CD14-positive monocyte (primary cell): ENCODE measurements at regions not wholly inside any gene's neighbourhood (a gene's known extent, or its start where the extent isn't known, plus 50 kb on each side); places are given as distances from the start of the nearest gene placed in this dataset.

Experiments
- DNase-seq, 3 donors: peaks; one replicate each; pipeline ENCODE4 v3.0.0-alpha.2; 2011 to 2022
- H2AFZ ChIP-seq: 2 replicates; pipeline ENCODE4 v1.6.0; 2012; ENCODE audit warnings: mild to moderate bottlenecking, low read depth, low read length, inconsistent platforms; ENCODE audit not compliant: insufficient read depth, poor library complexity, severe bottlenecking
- H3K27ac ChIP-seq, 2 donors: 1 replicate in 1 of 2; 2 replicates in 1 of 2; pipeline ENCODE4 v1.5.1; 2012 to 2013; ENCODE audit warnings: low read length in 2 of 2, control low read depth in 1 of 2, inconsistent platforms in 1 of 2, low read depth in 1 of 2, mild to moderate bottlenecking in 1 of 2
- H3K27me3 ChIP-seq, 2 donors: one replicate each; pipeline versions ENCODE4 v1.6.0 to v1.6.1; 2011 to 2013; ENCODE audit warnings: low read length in 2 of 2; ENCODE audit not compliant: control insufficient read depth in 2 of 2, insufficient read depth in 2 of 2
- H3K36me3 ChIP-seq, 2 donors: replicated peaks in 1 of 2; 1 replicate in 1 of 2; 2 replicates in 1 of 2; pipeline versions ENCODE4 v1.5.1 to v1.6.1; 2012 to 2013; ENCODE audit warnings: low read length in 2 of 2, control low read depth in 1 of 2, inconsistent platforms in 1 of 2, mild to moderate bottlenecking in 1 of 2; ENCODE audit not compliant: insufficient read depth in 2 of 2, control insufficient read depth in 1 of 2
- H3K4me1 ChIP-seq, 2 donors: 1 replicate in 1 of 2; 2 replicates in 1 of 2; pipeline versions ENCODE4 v1.5.1 to v1.6.1; 2012 to 2013; ENCODE audit warnings: low read length in 2 of 2, control low read depth in 1 of 2, inconsistent platforms in 1 of 2, mild to moderate bottlenecking in 1 of 2, moderate library complexity in 1 of 2; ENCODE audit not compliant: insufficient read depth in 2 of 2, control insufficient read depth in 1 of 2
- H3K4me2 ChIP-seq: replicated peaks from 2 replicates; pipeline ENCODE3; 2012; ENCODE audit warnings: low read length, moderate library complexity, mild to moderate bottlenecking; ENCODE audit not compliant: poor library complexity, severe bottlenecking; ENCODE audit errors: extremely low read depth
- H3K4me3 ChIP-seq, 3 experiments: fragments of 200-600 bp in 1 of 3; sonication (generic) in 1 of 3; replicated peaks in 1 of 3; 1 replicate in 2 of 3; 2 replicates in 1 of 3; pipeline ENCODE4 v1.5.1; 2011 to 2013; ENCODE audit warnings: low read length in 3 of 3, mild to moderate bottlenecking in 3 of 3, control low read depth in 2 of 3, low read depth in 2 of 3, inconsistent platforms in 1 of 3, moderate library complexity in 1 of 3
- H3K79me2 ChIP-seq: 2 replicates; pipeline ENCODE4 v1.6.0; 2012; ENCODE audit warnings: mild to moderate bottlenecking, control low read depth, inconsistent platforms, low read length, moderate library complexity; ENCODE audit not compliant: insufficient read depth
- H3K9ac ChIP-seq: 2 replicates; pipeline ENCODE4 v1.6.0; 2017; ENCODE audit warnings: low read length, mild to moderate bottlenecking; ENCODE audit not compliant: insufficient read depth, poor library complexity, severe bottlenecking
- H3K9me3 ChIP-seq, 2 donors: replicated peaks in 1 of 2; 1 replicate in 1 of 2; 2 replicates in 1 of 2; pipeline versions ENCODE4 v1.5.1 to v1.6.1; 2012 to 2013; ENCODE audit warnings: low read length in 2 of 2, control low read depth in 1 of 2; ENCODE audit not compliant: control insufficient read depth in 1 of 2, insufficient read depth in 1 of 2
- H4K20me1 ChIP-seq: 2 replicates; pipeline ENCODE4 v1.6.0; 2012; ENCODE audit warnings: mild to moderate bottlenecking, low read length, control low read depth, moderate library complexity; ENCODE audit not compliant: insufficient read depth
- H3K27ac Mint-ChIP-seq, 7 donors: one replicate each; pipeline ENCODE4 v1.8.0; 2020; ENCODE audit warnings: mild to moderate bottlenecking in 7 of 7, mixed read lengths in 7 of 7, moderate library complexity in 6 of 7, inconsistent platforms in 2 of 7
- H3K27me3 Mint-ChIP-seq, 3 donors: one replicate each; pipeline ENCODE4 v1.8.0; 2021 to 2022; ENCODE audit warnings: low read depth in 3 of 3, mild to moderate bottlenecking in 3 of 3, mixed read lengths in 3 of 3, moderate library complexity in 3 of 3, inconsistent platforms in 1 of 3
- H3K36me3 Mint-ChIP-seq, 2 donors: one replicate each; pipeline ENCODE4 v1.8.0; 2020; ENCODE audit warnings: mixed read lengths in 2 of 2, inconsistent platforms in 1 of 2, mild to moderate bottlenecking in 1 of 2
- H3K4me1 Mint-ChIP-seq: one replicate; pipeline ENCODE4 v1.8.0; 2020; ENCODE audit warnings: mild to moderate bottlenecking, mixed read lengths
- H3K4me3 Mint-ChIP-seq, 2 donors: one replicate each; pipeline ENCODE4 v1.8.0; 2020; ENCODE audit warnings: mild to moderate bottlenecking in 2 of 2, mixed read lengths in 2 of 2, moderate library complexity in 1 of 2
- H3K9me3 Mint-ChIP-seq, 7 donors: one replicate each; pipeline ENCODE4 v1.8.0; 2020 to 2022; ENCODE audit warnings: mixed read lengths in 7 of 7, mild to moderate bottlenecking in 6 of 7, moderate library complexity in 6 of 7, inconsistent platforms in 2 of 7
- CTCF ChIP-seq: fragments of 200-600 bp; IDR thresholded peaks from one replicate; pipeline ENCODE4 v1.8.0; 2022; ENCODE audit warnings: antibody characterized with exemption, mild to moderate bottlenecking
- WGBS: methylation state at CpG from one replicate; pipeline ENCODE4 v1.1.5; 2013; ENCODE audit warnings: missing lambda C conversion rate; ENCODE audit not compliant: insufficient coverage; 5-methylcytosine and 5-hydroxymethylcytosine counted together
- intact Hi-C, 2 donors: fragments of 100-400 bp; cut with micrococcal nuclease; formaldehyde crosslinking; loops; one replicate each; pipeline versions ENCODE4 v1.15.0 to v1.15.1; 2023

GRCh38 chr18:33849731-33850130 lies 271.7 kb downstream of the ASXL3 start:
- Mint-ChIP-seq H3K4me1 (no peaks in the 10 kb centered on the region), H3K4me3 (no peak overlapping the region), H3K27me3 (no peaks in the 10 kb centered on the region), H3K27ac (no peak overlapping the region), H3K36me3 (no peaks in the 10 kb centered on the region), H3K9me3 (no peaks in the 10 kb centered on the region)
- intact Hi-C loops = no loop called here
- Histone ChIP-seq H3K4me2 (no peak overlapping the region), H3K27me3 (no peaks in the 10 kb centered on the region), H3K79me2 (no peaks in the 10 kb centered on the region), H4K20me1 (no peaks in the 10 kb centered on the region), H3K36me3 (no peaks in the 10 kb centered on the region), H3K9ac (no peak overlapping the region), H2AFZ (no peak overlapping the region), H3K4me3 (no peak overlapping the region), H3K9me3 (no peaks in the 10 kb centered on the region), H3K27ac (no peak overlapping the region), H3K4me1 (no peaks in the 10 kb centered on the region)
- DNase-seq = no peak
- no peak for TF ChIP-seq CTCF
- WGBS = 73% methylated on average over 3 of the region's 4 CpGs

GRCh38 chr18:33844232-33844631 lies 266.2 kb downstream of the ASXL3 start:
- no peak overlapping the region for H3K27ac ChIP-seq
- Mint-ChIP-seq H3K36me3 (no peaks in the 10 kb centered on the region), H3K27me3 (no peaks in the 10 kb centered on the region), H3K9me3 (no peaks in the 10 kb centered on the region), H3K4me1 (no peaks in the 10 kb centered on the region), H3K4me3 (no peak overlapping the region), H3K27ac (no peak overlapping the region)
- no peaks in the 10 kb centered on the region for H3K9me3 ChIP-seq
- H3K4me1 ChIP-seq = no peaks in the 10 kb centered on the region
- DNase-seq = no peak
- H3K4me2 ChIP-seq = no peak overlapping the region
- no CpG with 5 or more reads among the region's 3 CpGs for WGBS
- H3K27me3 ChIP-seq = no peaks in the 10 kb centered on the region
- no peak overlapping the region for H2AFZ ChIP-seq
- H3K4me3 ChIP-seq = no peak overlapping the region
- TF ChIP-seq CTCF = no peak
- no peaks in the 10 kb centered on the region for H4K20me1 ChIP-seq
- intact Hi-C loops = no loop called here
- H3K36me3 ChIP-seq = no peaks in the 10 kb centered on the region
- H3K9ac ChIP-seq = no peak overlapping the region
- no peaks in the 10 kb centered on the region for H3K79me2 ChIP-seq
